HUDEP-2 (cell line): ENCODE measurements at regions not wholly inside any gene's neighbourhood (a gene's known extent, or its start where the extent isn't known, plus 50 kb on each side); places are given as distances from the start of the nearest gene placed in this dataset.
"Not testable (repeated sequence)": the region's sequence is repeated elsewhere in the genome, so short reads cannot be mapped to it uniquely, and the experiment has no call there.

Source experiments
- DNase-seq, 76 experiments: peaks; one replicate each; lab custom pipeline; 2025; ENCODE audit not compliant: unreplicated experiment in 76 of 76; lab: John Stamatoyannopoulos, UW

GRCh38 chr4:122100508-122100907, 51.6 kb upstream of the BLTP1 start:
- DNase-seq = no peak

DNA sequence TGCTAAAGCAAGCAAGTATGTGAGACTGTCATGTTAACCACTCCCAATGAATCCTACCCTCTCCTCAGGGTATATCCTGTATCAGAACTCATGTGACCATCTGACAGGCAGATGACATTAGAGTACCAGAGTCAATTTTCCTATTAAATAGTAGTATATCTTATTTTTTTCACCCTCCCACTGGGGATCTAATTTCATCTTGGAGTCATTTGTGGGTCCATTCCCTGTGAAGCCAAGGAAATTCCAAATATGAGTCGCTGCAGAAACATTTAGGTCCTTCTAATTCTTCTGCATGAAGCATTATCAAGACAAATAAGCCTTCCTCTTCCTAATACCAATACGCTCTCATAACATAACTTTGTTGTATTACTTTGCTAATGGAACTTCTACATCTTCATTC, 52.2 kb upstream of the BLTP1 start:
- DNase-seq = no peak

DNA sequence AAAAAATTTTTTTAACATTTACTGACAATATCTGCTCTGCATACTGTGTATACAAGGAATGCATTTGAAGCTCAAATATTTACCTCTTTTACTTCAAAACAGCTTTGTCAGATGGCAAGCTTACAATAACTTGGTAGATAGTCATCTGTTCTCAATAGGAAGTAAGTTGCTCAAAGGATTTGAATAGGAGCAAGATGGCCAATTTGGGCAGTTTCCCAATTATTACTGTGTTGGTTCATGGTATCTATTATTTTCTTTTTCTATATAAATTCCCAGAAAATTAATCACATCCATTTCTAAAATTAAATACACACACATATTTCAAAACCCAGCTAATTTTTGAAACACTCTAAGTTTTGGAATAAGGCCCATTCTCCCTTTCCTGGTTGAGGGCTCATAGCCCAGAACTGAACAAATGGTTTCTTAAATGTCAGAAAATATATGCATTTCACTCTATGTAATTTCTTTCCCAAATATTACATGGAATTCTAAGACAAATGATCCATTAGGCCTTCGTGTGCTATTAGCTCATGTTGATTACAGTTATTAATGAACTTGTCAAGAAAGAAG, 60.2 kb upstream of the BLTP1 start:
- no peak for DNase-seq

- no peak for DNase-seq
Measured at GRCh38 chr4:122091397-122091796, 60.7 kb upstream of the BLTP1 start.

DNA sequence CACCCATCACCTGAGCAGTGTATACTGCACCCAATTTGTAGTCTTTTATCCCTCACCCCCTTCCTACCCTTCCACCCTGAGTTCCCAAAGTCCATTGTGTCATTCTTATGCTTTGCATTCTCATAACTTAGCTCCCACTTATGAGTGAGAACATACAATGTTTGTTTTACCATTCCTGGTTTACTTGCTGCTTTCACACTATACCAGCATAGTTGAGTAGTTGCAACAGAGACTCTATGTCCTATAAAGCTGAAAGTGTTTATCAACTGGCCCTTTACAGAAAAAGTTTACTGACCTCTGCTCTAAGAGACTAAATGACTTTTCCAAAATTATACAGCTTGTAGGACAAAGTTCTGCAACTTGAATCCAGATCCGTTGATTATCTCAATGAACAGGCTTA, 61.1 kb upstream of the BLTP1 start:
- DNase-seq = no peak

DNA sequence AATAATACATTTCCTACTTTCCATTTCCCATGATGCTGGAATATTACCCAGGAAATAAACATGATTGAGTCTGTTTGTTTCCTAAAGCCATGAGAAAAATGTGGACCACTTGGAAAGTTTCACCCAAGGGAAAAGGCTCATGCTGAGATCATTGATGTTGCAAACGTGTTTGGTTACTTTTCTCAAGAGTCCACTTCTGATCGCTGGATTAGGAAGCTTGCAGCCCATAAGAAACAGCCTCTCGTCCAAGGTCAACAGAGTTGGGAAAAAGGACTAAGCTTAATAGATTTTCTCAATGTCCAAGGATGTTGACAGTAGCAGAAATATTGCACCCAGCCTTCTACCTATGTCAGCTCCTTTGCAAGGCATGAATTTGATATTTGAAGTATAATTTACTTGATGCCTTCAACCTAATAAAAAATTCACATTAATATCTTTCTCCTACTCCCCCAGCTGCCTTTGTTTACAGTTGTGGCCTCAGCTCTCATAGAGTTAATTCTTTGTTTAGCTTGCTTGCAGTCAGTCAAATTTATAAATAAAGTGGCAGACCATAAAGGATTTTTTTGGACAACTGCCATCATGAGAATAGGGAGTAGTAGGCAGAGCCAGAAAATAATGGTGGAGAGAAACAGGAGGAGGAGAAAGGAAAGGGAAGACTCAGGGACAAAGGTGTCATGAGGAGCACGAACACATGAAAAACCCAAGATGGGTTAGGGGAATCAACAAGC, 65.6 kb upstream of the BLTP1 start:
- DNase-seq = no peak

GRCh38 chr4:122083989-122084388, 68.1 kb upstream of the BLTP1 start:
- no peak for DNase-seq

DNA sequence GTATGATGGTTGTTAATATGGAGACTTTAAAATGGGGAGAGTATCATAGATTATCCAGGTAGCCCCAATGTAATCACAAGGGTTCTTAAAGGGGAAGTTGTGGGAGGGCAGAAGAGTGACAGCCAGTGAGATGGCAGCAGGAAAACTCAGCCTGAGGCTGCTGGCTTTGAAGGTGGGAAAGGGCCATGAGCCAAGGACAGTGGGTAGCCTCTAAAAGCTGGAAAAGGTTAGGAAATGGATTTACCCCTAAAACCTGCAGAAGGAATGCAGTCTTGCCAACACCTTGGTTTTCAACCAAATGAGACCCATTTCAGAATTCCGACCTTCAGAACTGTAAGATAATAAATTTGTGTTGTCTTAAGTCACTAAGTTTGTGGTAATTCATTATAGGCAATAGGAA, 68.8 kb upstream of the BLTP1 start:
- DNase-seq = no peak

DNA sequence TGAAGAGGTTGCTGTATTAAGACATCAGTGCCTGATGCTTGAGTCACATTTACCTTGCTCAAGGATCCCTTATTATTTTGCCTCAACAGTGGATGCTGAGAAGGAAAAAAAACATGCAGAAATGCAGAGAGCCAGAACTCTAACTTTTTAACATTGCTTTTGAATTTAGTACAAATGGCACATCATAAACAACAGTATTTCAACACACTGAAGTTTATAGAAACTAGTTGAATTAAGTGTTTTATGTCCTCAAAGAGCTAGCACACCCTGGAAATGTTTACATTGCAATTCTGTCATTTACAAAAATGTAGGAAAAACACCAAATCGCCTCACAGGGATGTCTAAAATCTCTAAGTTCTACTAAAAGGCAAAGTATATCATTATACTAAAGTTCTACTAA, 69.5 kb upstream of the BLTP1 start:
- no peak for DNase-seq

DNA sequence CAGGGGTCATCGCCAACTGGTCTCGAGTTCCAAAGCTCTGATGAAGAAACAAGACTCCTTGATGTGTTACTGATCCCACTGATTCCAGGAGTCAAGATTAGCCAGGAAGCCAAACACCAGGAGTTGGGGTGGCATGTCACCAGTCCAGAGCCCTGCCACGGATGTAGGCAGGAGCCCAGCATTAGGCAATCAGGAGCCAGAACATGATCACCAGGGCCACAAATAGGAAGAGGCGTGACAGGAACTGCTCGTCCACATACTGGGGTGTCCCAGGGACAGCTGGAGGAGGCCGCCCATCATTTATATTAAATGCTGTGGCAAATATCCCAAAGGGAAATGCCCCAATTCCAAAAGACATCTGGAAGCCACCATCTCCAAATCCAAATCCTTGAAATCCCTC, 74.5 kb upstream of the BLTP1 start:
- not testable (repeated sequence) for DNase-seq

- not testable (repeated sequence) for DNase-seq
Measured at GRCh38 chr4:122076835-122077234, 75.3 kb upstream of the BLTP1 start.

GRCh38 chr4:122073615-122074014, 78.5 kb upstream of the BLTP1 start:
- no peak for DNase-seq

- no peak for DNase-seq
Measured at GRCh38 chr4:122065915-122066314, 86.2 kb upstream of the BLTP1 start.

DNA sequence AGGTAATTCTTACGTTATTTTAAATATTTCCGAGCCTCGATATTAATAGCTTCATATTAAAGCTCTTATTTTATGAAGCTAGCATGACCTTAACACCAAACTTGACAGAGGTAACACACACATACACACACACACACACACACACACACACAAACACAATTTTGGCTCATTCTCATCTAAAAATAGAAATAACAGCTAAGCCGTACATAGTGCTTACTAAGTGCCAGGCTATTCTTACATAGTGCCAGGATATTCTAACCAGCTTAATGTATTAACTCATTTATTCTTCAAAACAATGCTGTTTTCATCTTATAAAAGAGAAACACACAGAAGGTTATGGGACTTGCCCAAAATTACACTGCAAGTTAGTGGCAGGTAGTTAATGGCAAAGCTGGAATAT, 87.0 kb upstream of the BLTP1 start:
- no peak for DNase-seq

DNA sequence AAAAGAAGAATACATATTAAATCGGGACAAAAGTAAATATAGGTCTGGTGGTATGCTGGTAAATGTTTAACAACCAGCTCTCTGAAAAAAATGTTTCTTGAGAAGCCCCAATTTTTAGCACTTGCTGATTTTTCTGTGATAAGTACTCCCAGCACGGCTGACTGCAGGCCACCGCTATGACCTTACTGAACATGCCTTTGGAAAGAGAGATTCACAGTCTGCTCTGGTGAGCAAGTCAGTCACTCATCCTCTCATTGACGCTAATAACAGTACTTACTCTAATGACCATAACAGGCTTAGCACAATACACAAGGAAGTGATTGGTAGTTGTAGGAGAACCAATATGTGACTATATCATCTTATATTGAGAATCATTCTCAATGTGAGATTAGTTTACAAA, 98.9 kb upstream of the BLTP1 start:
- no peak for DNase-seq

- DNase-seq = no peak
Measured at GRCh38 chr4:122052677-122053076, 99.5 kb upstream of the BLTP1 start.

GRCh38 chr4:122050841-122051240, 99.0 kb upstream of the TRPC3 start:
- DNase-seq = no peak

DNA sequence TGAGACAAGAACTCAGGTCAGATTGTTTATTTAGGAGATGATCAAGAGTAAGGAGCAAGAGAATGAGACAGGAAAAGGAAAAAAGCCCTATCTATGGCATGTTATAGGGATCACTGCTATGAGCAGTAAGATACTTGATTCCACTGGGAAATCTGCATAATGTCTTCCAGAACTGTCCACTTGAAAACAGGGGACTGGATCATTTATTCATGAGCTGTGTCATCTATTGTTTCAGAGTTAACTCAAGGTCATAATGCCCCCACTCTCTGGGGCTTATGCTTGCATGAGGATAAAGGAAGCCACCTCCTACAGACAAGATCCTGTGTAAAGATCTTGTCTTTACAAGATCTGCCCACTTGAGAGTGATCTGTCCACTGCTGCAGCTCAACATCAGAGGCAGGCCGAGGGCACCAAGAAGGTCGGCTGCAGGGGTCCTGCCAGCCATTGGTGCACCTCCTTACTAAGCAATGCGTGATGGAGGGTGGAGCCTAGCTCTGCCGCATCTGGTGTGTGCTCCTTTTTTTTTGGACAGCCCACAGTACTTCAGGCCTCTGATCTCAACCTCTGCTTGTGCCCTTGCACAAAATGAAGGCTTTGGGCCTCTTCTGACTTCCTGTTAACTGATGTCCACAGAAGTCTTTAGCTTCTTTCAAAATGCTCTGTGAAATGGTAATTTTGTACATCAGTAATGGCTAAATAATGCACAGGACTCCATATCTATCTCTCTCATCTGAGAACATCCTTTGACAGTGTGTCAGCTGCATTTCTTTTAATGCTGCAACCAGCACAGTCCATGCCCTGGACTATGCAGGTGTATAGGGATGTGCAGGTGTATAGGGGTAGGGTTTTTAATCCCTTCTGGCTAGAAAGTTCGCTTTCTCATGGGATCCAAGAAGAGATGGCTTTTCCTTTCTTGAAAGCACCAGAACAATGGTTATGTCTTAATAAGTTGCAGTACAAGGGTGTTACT, 95.9 kb upstream of the TRPC3 start:
- DNase-seq = no peak

GRCh38 chr4:122046255-122046654, 94.4 kb upstream of the TRPC3 start:
- DNase-seq = no peak

DNA sequence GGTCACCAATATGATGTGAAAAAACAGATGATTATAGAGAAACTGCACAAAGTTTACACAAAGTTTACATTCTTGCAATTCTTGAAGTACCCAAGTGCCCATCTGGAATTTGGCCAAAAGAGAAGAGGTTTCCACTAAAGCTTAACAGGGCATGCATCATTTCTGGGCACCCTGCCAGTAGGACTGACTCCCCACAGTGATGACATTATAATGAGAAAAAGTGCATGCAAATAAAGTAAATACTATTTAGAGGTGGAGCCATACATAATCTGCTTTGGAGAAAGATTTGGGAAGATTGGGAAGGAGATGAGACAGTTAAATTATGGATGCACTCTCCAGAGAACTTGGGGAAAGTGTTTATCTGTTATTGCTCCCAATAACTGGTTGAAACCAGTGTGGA, 93.7 kb upstream of the TRPC3 start:
- DNase-seq = peak in 50 of 76 experiments; percentile 1 to 70 (median 22)

GRCh38 chr4:122044501-122044900, 92.6 kb upstream of the TRPC3 start:
- no peak for DNase-seq

- DNase-seq = no peak
Measured at GRCh38 chr4:122041312-122041711, 89.5 kb upstream of the TRPC3 start.
